GM23248 (cell line): ENCODE measurements at regions not wholly inside any gene's neighbourhood (a gene's known extent, or its start where the extent isn't known, plus 50 kb on each side); places are given as distances from the start of the nearest gene placed in this dataset.

Experiments
- EZH2 ChIP-seq: fragments of 200-600 bp; sonication (generic); IDR thresholded peaks from 2 replicates; pipeline ENCODE4 v1.6.1; 2018; ENCODE audit warnings: antibody characterized with exemption, mild to moderate bottlenecking; ENCODE audit not compliant: insufficient read depth, poor library complexity, severe bottlenecking
- EZH2phosphoT487 ChIP-seq: fragments of 200-600 bp; sonication (generic); IDR thresholded peaks from 2 replicates; pipeline ENCODE4 v1.6.1; 2018; ENCODE audit warnings: antibody characterized with exemption, moderate library complexity, mild to moderate bottlenecking, low read depth; ENCODE audit not compliant: insufficient read depth

DNA sequence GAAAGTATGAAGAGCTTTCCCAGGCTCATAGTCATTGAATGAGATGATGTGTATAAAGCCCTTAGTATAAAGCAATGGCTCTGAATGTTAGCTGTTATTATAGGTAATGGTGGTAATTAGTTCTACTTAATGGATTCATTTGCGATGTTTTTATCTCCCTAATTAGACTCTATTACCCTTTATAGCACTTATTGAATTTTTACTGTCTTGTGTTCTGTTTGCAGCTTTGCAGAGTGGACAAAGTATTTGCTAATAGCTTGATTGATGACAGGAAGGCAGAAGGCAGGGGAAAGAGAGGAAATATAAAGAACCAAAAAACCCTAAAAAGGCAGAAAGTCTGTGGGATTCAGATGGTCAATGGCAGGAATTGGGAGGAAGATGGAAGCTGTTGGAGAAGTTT lies 524.4 kb upstream of the SPRY2 start:
- TF ChIP-seq EZH2, result no peak
- no peak for TF ChIP-seq EZH2phosphoT487
